AG09309 (cell line): ENCODE measurements at regions not wholly inside any gene's neighbourhood (a gene's known extent, or its start where the extent isn't known, plus 50 kb on each side); places are given as distances from the start of the nearest gene placed in this dataset.

Experiments
- DNase-seq: peaks from one replicate; pipeline ENCODE4 v3.0.0-alpha.2; 2010; ENCODE audit warnings: low read depth
- H3K4me3 ChIP-seq: 2 replicates; pipeline ENCODE4 v1.5.1; 2011; ENCODE audit warnings: mild to moderate bottlenecking, low read depth, low read length, moderate library complexity; ENCODE audit not compliant: control insufficient read depth
- TF ChIP-seq, protein P1 (sequence below): IDR thresholded peaks from 2 replicates; pipeline ENCODE4 v1.5.1; 2011; ENCODE audit warnings: mild to moderate bottlenecking, low read depth, low read length, inconsistent platforms; ENCODE audit not compliant: insufficient read depth, control insufficient read depth; ENCODE audit errors: missing control alignments

DNA sequence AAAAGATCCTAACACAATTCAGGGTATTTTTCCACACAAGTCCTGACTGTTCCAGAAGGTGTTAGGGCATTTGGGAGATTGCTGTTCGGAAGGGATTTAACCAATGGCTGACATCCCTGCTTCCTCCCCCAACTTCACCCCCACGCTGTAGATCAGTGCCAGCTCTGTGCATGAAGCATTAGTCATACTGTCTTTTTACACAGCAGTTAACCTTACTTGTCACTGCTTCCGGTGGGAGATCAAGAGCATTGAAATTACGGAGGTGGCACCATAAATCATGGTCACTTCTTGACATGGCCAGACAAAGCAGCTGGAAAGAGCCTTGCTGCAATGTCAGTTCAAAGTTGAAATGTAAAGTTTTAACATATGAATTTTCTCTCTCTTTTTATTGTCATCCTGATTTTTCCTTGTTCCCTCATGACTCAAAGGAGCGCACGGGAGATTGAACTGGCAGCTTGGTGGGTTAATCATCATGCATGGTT, 70.2 kb downstream of the HRH4 start:
- peak; percentile 24 for DNase-seq
- TF ChIP-seq, protein P1, sequence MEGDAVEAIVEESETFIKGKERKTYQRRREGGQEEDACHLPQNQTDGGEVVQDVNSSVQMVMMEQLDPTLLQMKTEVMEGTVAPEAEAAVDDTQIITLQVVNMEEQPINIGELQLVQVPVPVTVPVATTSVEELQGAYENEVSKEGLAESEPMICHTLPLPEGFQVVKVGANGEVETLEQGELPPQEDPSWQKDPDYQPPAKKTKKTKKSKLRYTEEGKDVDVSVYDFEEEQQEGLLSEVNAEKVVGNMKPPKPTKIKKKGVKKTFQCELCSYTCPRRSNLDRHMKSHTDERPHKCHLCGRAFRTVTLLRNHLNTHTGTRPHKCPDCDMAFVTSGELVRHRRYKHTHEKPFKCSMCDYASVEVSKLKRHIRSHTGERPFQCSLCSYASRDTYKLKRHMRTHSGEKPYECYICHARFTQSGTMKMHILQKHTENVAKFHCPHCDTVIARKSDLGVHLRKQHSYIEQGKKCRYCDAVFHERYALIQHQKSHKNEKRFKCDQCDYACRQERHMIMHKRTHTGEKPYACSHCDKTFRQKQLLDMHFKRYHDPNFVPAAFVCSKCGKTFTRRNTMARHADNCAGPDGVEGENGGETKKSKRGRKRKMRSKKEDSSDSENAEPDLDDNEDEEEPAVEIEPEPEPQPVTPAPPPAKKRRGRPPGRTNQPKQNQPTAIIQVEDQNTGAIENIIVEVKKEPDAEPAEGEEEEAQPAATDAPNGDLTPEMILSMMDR = no peak
- H3K4me3 ChIP-seq = no peak overlapping the region; the same call in 1 of the 2 replicates

DNA sequence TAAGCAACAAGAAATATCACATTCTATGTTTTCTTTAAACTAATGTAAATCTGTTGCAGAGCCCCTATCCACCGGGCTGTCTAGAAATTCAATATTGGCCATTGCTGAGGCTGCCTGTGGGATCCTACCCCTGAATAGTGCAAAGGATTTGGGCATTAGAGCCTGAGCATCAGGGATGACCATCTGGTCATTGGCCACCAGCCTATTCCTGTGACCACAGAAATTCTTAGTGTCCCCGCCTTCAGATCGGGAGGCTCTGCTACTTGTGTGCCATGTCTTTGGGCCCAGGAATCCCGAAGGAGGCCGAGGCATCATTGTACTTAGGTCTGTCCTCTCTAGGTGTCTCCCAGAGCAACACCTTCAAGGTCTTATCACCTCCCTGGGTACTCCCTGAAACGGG, 73.8 kb downstream of the HRH4 start:
- TF ChIP-seq, protein P1 = no peak
- DNase-seq = no peak
- no peak overlapping the region for H3K4me3 ChIP-seq

DNA sequence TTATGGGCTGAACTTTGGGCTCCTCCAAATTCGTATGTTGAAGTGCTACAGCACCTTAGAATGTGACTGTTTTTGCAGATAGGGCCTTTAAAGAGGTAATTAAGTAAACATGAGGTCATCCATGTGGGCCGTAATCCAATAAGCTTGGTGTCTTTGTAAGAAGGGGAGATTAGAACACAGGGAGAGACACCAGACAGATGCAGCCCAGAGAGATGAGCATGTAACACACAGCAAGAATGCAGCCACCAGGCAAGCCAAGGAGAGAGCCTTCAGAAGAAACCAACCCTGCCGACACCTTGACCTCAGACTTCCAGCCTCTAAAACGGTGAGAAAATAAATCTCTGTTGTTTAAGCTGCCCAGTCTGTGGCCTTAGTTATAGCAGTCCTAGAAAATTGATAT, 74.3 kb downstream of the HRH4 start:
- H3K4me3 ChIP-seq = no peak overlapping the region
- TF ChIP-seq, protein P1 = no peak
- DNase-seq = no peak

DNA sequence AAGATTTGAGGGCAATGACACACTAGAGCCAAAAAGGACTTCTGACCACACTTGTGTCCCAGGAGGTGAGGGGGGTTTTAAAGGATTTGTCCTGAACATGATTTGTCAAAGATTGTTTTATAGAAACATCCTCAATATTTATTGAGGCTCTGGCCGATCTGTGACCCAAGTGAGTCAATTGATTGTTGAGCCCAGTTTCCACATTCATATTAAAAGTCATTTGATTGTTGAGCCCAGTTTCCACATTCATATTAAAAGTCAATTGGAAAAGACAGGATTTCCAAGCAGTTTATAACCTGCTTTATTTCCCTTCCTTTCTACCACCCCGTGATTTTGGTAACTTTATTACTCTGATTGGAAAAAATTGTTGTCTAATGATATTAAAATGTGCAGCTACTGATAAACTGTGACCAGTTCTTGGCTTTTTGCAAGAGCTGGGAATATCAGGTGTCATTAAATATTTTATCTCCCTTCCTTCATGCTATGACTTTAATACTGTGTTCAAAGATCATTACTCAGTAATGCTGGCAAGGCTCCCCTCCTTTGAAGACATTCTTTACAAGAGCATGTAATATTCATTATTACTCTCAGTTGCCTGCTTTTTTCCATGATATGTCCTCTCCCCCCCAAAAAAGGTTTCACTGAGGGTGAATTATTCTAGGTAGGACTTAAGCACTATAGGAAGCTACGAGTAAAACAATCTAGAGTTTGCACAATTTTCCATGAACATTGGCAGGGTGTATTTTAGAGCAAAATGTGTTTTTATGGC, 75.3 kb downstream of the HRH4 start:
- no peak for DNase-seq
- TF ChIP-seq, protein P1 = no peak

DNA sequence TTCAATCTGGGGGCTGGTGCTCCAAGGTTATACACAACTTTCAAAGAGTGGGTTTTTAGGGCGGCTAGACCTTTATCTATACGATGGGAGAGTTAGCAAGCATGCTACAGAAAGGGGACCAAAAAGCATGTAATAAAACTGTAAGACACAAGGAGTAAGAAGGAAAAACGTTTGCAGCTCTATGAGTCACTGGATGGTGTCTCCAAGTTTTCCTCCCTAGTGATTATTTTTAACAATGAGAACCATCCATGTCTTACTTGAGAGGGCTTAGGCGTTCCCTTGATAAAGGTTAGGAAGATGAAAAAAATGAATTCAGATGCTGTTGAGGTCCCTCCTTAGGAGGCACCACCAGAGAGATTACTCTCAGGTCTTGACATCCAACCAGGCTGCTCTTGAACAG, 75.9 kb downstream of the HRH4 start:
- TF ChIP-seq, protein P1 = no peak
- H3K4me3 ChIP-seq = no peak overlapping the region
- DNase-seq = no peak

More for the DNA sequence above, 75.3 kb downstream of the HRH4 start:
- H3K4me3 ChIP-seq = no peak overlapping the region

DNA sequence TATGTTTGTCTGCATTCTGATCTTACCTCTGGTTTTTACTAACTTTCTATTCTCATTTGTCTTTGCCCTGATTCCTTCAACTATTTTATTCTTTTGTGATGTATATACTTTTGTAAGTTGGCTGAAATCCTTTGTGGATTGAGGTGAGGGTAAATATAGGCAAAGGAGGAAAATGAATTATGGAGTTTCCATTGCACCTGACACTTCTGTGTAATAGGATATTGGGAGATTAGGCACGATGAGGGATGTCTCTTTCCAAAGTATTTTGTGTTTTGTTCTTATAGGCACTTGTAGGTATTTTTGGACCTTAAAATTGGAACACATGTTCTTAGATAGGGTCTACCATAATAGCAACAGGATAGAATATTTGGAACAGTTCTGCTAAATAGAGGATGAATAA, 76.4 kb downstream of the HRH4 start:
- H3K4me3 ChIP-seq = no peak overlapping the region
- no peak for DNase-seq
- TF ChIP-seq, protein P1 = no peak
